IMR-90 (cell line): ENCODE measurements at regions not wholly inside any gene's neighbourhood (a gene's known extent, or its start where the extent isn't known, plus 50 kb on each side); places are given as distances from the start of the nearest gene placed in this dataset.

ENCODE experiments used
- ATAC-seq: fragments of 200-7000 bp; cut with Tn5 transposase; 2 replicates; pipeline ENCODE4 v1.9.1; 2020; ENCODE audit warnings: low read depth, mild to moderate bottlenecking, moderate library complexity
- BruUV-seq: library from RNA; stranded (reverse); fragments of 400-500 nt; replicated peaks from 2 replicates; lab custom pipeline; 2021; lab: Mats Ljungman, UMichigan
- CTCF ChIA-PET: fragments of 300-600 bp; formaldehyde crosslinking; extraction: SDS; loops from one replicate; lab custom pipeline; 2021; ENCODE audit warnings: antibody characterized with exemption; lab: Yijun Ruan, JAX
- POLR2A ChIA-PET: fragments of 300-600 bp; sonication (Branson Sonifier 250); formaldehyde crosslinking; loops from one replicate; lab custom pipeline; 2022; ENCODE audit warnings: antibody characterized with exemption; ENCODE audit not compliant: unreplicated experiment; lab: Charles Lee
- DNase-seq: peaks from one replicate; pipeline ENCODE4 v3.0.0; 2013
- H2AFZ ChIP-seq: replicated peaks from 2 replicates; pipeline ENCODE3; 2013; ENCODE audit warnings: low read length, mild to moderate bottlenecking; ENCODE audit not compliant: poor library complexity
- H2AK5ac ChIP-seq: 2 replicates; pipeline ENCODE4 v1.6.1; 2013; ENCODE audit warnings: low read depth, low read length, inconsistent platforms
- H2AK9ac ChIP-seq: replicated peaks from 2 replicates; pipeline ENCODE3; 2013; ENCODE audit warnings: mild to moderate bottlenecking, low read depth, low read length, moderate library complexity; ENCODE audit not compliant: poor library complexity
- H2BK120ac ChIP-seq: 2 replicates; pipeline ENCODE4 v1.6.1; 2013; ENCODE audit warnings: low read depth, low read length, inconsistent platforms
- H2BK15ac ChIP-seq: 3 replicates; pipeline ENCODE4 v1.6.1; 2013; ENCODE audit warnings: low read depth, low read length, inconsistent platforms
- H2BK20ac ChIP-seq: 2 replicates; pipeline ENCODE4 v1.6.1; 2013; ENCODE audit warnings: low read depth, mild to moderate bottlenecking, inconsistent platforms, low read length, moderate library complexity
- H2BK5ac ChIP-seq: 2 replicates; pipeline ENCODE4 v1.6.1; 2013; ENCODE audit warnings: mild to moderate bottlenecking, low read depth, low read length, inconsistent platforms; ENCODE audit not compliant: poor library complexity, severe bottlenecking
- H3K14ac ChIP-seq: replicated peaks from 2 replicates; pipeline ENCODE4 v1.6.1; 2013; ENCODE audit warnings: low read depth, low read length, inconsistent platforms
- H3K18ac ChIP-seq: 2 replicates; pipeline ENCODE4 v1.6.1; 2013; ENCODE audit warnings: low read depth, low read length, control low read depth
- H3K23ac ChIP-seq: 2 replicates; pipeline ENCODE4 v1.6.1; 2013; ENCODE audit warnings: low read depth, low read length, inconsistent platforms
- H3K27ac ChIP-seq: 2 replicates; pipeline ENCODE4 v1.5.1; 2013; ENCODE audit warnings: mild to moderate bottlenecking, control low read depth, low read length; ENCODE audit not compliant: insufficient read depth
- H3K27me3 ChIP-seq: 2 replicates; pipeline ENCODE4 v1.6.1; 2013; ENCODE audit warnings: low read length; ENCODE audit not compliant: control insufficient read depth, insufficient read depth
- H3K36me3 ChIP-seq: 2 replicates; pipeline ENCODE4 v1.6.1; 2013; ENCODE audit warnings: low read length, mixed read lengths; ENCODE audit not compliant: control insufficient read depth, insufficient read depth
- H3K4ac ChIP-seq: 2 replicates; pipeline ENCODE4 v1.6.1; 2013; ENCODE audit warnings: low read depth, low read length, inconsistent platforms
- H3K4me1 ChIP-seq: 2 replicates; pipeline ENCODE4 v1.6.1; 2013; ENCODE audit warnings: low read length, mixed read lengths; ENCODE audit not compliant: control insufficient read depth, insufficient read depth
- H3K4me2 ChIP-seq: 2 replicates; pipeline ENCODE4 v1.6.1; 2013; ENCODE audit warnings: low read depth, mild to moderate bottlenecking, control low read depth, low read length, moderate library complexity
- H3K4me3 ChIP-seq: 2 replicates; pipeline ENCODE4 v1.5.1; 2013; ENCODE audit warnings: low read depth, mild to moderate bottlenecking, control low read depth, low read length, moderate library complexity; ENCODE audit not compliant: insufficient read depth
- H3K56ac ChIP-seq: 2 replicates; pipeline ENCODE4 v1.6.1; 2013; ENCODE audit warnings: low read length, inconsistent platforms; ENCODE audit not compliant: insufficient read depth; ENCODE audit errors: extremely low read depth
- H3K79me1 ChIP-seq, 2 experiments: 2 replicates each; pipeline ENCODE4 v1.6.1; 2013; ENCODE audit warnings: low read length in 2 of 2, inconsistent platforms in 1 of 2, low read depth in 1 of 2
- H3K9ac ChIP-seq: 2 replicates; pipeline ENCODE4 v1.6.1; 2013; ENCODE audit warnings: low read depth, low read length, control low read depth
- H3K9me1 ChIP-seq: 2 replicates; pipeline ENCODE4 v1.6.1; 2013; ENCODE audit warnings: low read length, inconsistent platforms; ENCODE audit not compliant: insufficient read depth
- H3K9me3 ChIP-seq: 2 replicates; pipeline ENCODE4 v1.6.1; 2013; ENCODE audit warnings: low read length; ENCODE audit not compliant: control insufficient read depth, insufficient read depth
- H4K20me1 ChIP-seq: 2 replicates; pipeline ENCODE4 v1.6.1; 2013; ENCODE audit warnings: low read length, inconsistent platforms; ENCODE audit not compliant: insufficient read depth
- H4K5ac ChIP-seq: 2 replicates; pipeline ENCODE4 v1.6.1; 2013; ENCODE audit warnings: mild to moderate bottlenecking, low read depth, low read length, control low read depth
- H4K8ac ChIP-seq, 2 experiments: 2 replicates each; pipeline ENCODE4 v1.6.1; 2013; ENCODE audit warnings: low read depth in 2 of 2, low read length in 2 of 2, control low read depth in 1 of 2, inconsistent platforms in 1 of 2
- H4K91ac ChIP-seq: 2 replicates; pipeline ENCODE4 v1.6.1; 2013; ENCODE audit warnings: low read depth, low read length, inconsistent platforms; ENCODE audit not compliant: insufficient read depth
- BHLHE40 ChIP-seq: fragments of 150-350 bp; IDR thresholded peaks from 2 replicates; pipeline ENCODE4 v1.6.1; 2016; ENCODE audit warnings: mild to moderate bottlenecking, low read depth, low read length
- FOS ChIP-seq: fragments of 150-350 bp; IDR thresholded peaks from 2 replicates; pipeline ENCODE4 v1.6.1; 2016; ENCODE audit warnings: low read depth, low read length
- NFE2L2 ChIP-seq: fragments of 150-350 bp; IDR thresholded peaks from 2 replicates; pipeline ENCODE4 v1.6.1; 2016; ENCODE audit warnings: low read depth, mild to moderate bottlenecking, low read length
- RAD21 ChIP-seq: IDR thresholded peaks from 2 replicates; pipeline ENCODE4 v1.6.1; 2012; ENCODE audit warnings: low read length, improper control_type of control experiment
- RCOR1 ChIP-seq: IDR thresholded peaks from 2 replicates; pipeline ENCODE4 v1.6.1; 2012; ENCODE audit warnings: mild to moderate bottlenecking, low read length, improper control_type of control experiment; ENCODE audit not compliant: insufficient replicate concordance
- RFX5 ChIP-seq: IDR thresholded peaks from 2 replicates; pipeline ENCODE4 v1.8.0; 2012; ENCODE audit warnings: low read depth, mild to moderate bottlenecking, low read length, moderate library complexity
- SMC3 ChIP-seq: fragments of 150-350 bp; IDR thresholded peaks from 2 replicates; pipeline ENCODE4 v1.6.1; 2016; ENCODE audit warnings: low read depth, mild to moderate bottlenecking, antibody characterized with exemption, low read length, moderate library complexity
- USF2 ChIP-seq: fragments of 150-350 bp; IDR thresholded peaks from 2 replicates; pipeline ENCODE4 v1.6.1; 2017; ENCODE audit warnings: mild to moderate bottlenecking, antibody characterized with exemption, low read length, low read depth
- WGBS, 2 experiments: methylation state at CpG; one replicate each; pipeline versions ENCODE4 v1.1.5 to v1.1.7; 2013; ENCODE audit warnings: missing lambda C conversion rate in 2 of 2; ENCODE audit not compliant: insufficient read length in 1 of 2; ENCODE audit errors: extremely low coverage in 2 of 2; 5-methylcytosine and 5-hydroxymethylcytosine counted together
- dilution Hi-C: fragments of 300-500 bp; cut with HindIII; formaldehyde crosslinking; loops from one replicate; pipeline ENCODE4 v1.14.3; 2018; ENCODE audit warnings: low sequenced_read_pairs; ENCODE audit not compliant: unreplicated experiment
- in situ Hi-C: fragments of 300-500 bp; cut with MboI; formaldehyde crosslinking; loops from 3 replicates; pipeline ENCODE4 v1.14.3; 2019; ENCODE audit warnings: low sequenced_read_pairs, inconsistent platforms, mixed read lengths
- intact Hi-C: fragments of 100-400 bp; cut with micrococcal nuclease; formaldehyde crosslinking; loops from 2 replicates; pipeline ENCODE4 v1.10.0; 2022
- TF ChIP-seq, protein P1 (sequence below): conservative IDR thresholded peaks from 2 replicates; pipeline ENCODE4 v1.5.1; 2012; ENCODE audit warnings: mild to moderate bottlenecking, low read depth, low read length, improper control_type of control experiment

DNA sequence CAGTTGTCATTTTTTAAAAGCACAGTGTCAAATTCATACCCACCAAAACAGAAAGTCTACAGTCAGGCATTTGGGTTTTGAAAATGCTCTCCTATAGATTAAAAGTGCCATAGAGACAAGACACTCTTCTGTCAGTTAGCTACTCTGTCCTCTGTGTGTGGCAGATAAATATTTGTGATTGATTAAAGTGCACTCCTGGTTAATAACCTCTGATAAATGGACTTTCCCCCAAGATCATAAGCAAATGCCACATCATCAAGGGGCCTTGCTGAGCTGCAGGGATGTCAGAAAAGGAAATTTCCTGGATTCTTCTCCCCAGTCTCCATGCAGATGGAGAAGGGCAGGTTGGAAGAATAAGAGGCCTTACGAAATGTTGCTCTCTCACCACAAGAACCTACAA is 1329.5 kb upstream of the TMEM132C start:
- no CpG with 5 or more reads among the region's 1 CpG for WGBS, 2 experiments
- Histone ChIP-seq H4K8ac (no peak overlapping the region), H3K4me1 (no peaks in the 10 kb centered on the region), H4K5ac (no peak overlapping the region), H3K56ac (no peak overlapping the region), H2AK5ac (no peak overlapping the region), H3K4me2 (no peak overlapping the region), H3K79me1 (no peaks in the 10 kb centered on the region), H2AK9ac (no peak overlapping the region), H2BK20ac (no peak overlapping the region), H2AFZ (no peak overlapping the region), H2BK15ac (no peak overlapping the region), H3K36me3 (no peaks in the 10 kb centered on the region), H4K20me1 (no peaks in the 10 kb centered on the region), H3K27me3 (no peaks in the 10 kb centered on the region), H3K9me1 (no peaks in the 10 kb centered on the region), H3K9me3 (peaks cover 18% of the 10 kb centered on the region; the same call in 1 of the 2 replicates), H3K9ac (no peak overlapping the region), H2BK120ac (no peak overlapping the region), H2BK5ac (no peak overlapping the region), H3K27ac (no peak overlapping the region), H4K91ac (no peak overlapping the region), H3K4me3 (no peak overlapping the region), H3K23ac (no peak overlapping the region), H3K4ac (no peak overlapping the region), H3K14ac (no peak overlapping the region), H3K18ac (no peak overlapping the region)
- ATAC-seq (no peak), DNase-seq (no peak)
- dilution Hi-C loops (no loop called here), intact Hi-C loops (no loop called here), in situ Hi-C loops (no loop called here)
- BruUV-seq = no TSS peak
- ChIA-PET POLR2A (no interaction called here), CTCF (no interaction called here)
- TF ChIP-seq RCOR1 (no peak), SMC3 (no peak), BHLHE40 (no peak), USF2 (no peak), NFE2L2 (no peak), RFX5 (no peak), FOS (no peak), RAD21 (no peak)
- TF ChIP-seq, protein P1, sequence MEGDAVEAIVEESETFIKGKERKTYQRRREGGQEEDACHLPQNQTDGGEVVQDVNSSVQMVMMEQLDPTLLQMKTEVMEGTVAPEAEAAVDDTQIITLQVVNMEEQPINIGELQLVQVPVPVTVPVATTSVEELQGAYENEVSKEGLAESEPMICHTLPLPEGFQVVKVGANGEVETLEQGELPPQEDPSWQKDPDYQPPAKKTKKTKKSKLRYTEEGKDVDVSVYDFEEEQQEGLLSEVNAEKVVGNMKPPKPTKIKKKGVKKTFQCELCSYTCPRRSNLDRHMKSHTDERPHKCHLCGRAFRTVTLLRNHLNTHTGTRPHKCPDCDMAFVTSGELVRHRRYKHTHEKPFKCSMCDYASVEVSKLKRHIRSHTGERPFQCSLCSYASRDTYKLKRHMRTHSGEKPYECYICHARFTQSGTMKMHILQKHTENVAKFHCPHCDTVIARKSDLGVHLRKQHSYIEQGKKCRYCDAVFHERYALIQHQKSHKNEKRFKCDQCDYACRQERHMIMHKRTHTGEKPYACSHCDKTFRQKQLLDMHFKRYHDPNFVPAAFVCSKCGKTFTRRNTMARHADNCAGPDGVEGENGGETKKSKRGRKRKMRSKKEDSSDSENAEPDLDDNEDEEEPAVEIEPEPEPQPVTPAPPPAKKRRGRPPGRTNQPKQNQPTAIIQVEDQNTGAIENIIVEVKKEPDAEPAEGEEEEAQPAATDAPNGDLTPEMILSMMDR = no peak
